Testis (tissue), 2 donors: ENCODE measurements at regions not wholly inside any gene's neighbourhood (a gene's known extent, or its start where the extent isn't known, plus 50 kb on each side); places are given as distances from the start of the nearest gene placed in this dataset.

ENCODE experiments used
- POLR2A ChIP-seq: fragments of 450-650 bp; IDR thresholded peaks from one replicate; pipeline ENCODE4 v1.6.1; 2017; ENCODE audit warnings: antibody characterized with exemption, mild to moderate bottlenecking, moderate library complexity
- TF ChIP-seq, protein P1 (sequence below), 3 experiments: fragments of 450-650 bp in 2 of 3; fragments of 200-600 bp in 1 of 3; sonication (generic) in 1 of 3; IDR thresholded peaks; one replicate each; pipeline ENCODE4 v1.5.1; 2016 to 2019; ENCODE audit warnings: antibody characterized with exemption in 3 of 3, mild to moderate bottlenecking in 2 of 3, moderate library complexity in 1 of 3

DNA sequence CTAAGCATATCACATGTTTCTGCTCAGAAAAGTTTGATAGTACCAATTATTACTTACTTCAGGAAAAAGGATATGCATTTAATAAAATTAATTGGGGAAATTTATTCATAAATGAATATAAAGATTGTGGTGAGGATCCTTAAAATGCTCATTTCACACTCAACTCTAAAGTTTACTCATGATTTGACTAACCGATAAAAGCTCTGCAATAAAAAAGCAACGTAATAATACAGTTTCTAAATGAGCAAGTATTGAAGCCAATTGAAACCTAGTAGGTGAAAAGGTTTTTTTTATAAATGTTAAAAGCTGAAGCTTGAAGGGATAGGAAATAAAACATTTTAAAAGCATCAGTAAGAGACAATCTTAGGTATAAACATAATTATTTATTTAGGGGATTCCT is 308.3 kb upstream of the STEAP1 start:
- TF ChIP-seq, protein P1, sequence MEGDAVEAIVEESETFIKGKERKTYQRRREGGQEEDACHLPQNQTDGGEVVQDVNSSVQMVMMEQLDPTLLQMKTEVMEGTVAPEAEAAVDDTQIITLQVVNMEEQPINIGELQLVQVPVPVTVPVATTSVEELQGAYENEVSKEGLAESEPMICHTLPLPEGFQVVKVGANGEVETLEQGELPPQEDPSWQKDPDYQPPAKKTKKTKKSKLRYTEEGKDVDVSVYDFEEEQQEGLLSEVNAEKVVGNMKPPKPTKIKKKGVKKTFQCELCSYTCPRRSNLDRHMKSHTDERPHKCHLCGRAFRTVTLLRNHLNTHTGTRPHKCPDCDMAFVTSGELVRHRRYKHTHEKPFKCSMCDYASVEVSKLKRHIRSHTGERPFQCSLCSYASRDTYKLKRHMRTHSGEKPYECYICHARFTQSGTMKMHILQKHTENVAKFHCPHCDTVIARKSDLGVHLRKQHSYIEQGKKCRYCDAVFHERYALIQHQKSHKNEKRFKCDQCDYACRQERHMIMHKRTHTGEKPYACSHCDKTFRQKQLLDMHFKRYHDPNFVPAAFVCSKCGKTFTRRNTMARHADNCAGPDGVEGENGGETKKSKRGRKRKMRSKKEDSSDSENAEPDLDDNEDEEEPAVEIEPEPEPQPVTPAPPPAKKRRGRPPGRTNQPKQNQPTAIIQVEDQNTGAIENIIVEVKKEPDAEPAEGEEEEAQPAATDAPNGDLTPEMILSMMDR (IDR thresholded peaks at IDR 0.05), result no peak
- TF ChIP-seq POLR2A, result no peak
